ENCODE measurements at regions not wholly inside any gene's neighbourhood (a gene's known extent, or its start where the extent isn't known, plus 50 kb on each side); places are given as distances from the start of the nearest gene placed in this dataset.

- Histone ChIP-seq H3K9me3 (replicated peaks in 1 of 3) (no peaks in the 10 kb centered on the region), H3K36me3 (replicated peaks in 1 of 2) (no peaks in the 10 kb centered on the region), H3K27me3 (peaks cover 8% of the 10 kb centered on the region), H3K4me3 (no peak overlapping the region), H3K4me1 (replicated peaks in 1 of 2) (no peaks in the 10 kb centered on the region), H3K27ac (no peak overlapping the region)
- TF ChIP-seq CTCF (IDR thresholded peaks at IDR 0.05), result no peak
- no peak for TF ChIP-seq POLR2A (IDR thresholded peaks at IDR 0.05)
- no peak for DNase-seq
- WGBS, 4 donors, result 75 to 87% (median 79%) methylated on average over 2 of the region's 2 CpGs
- intact Hi-C loops (cut with DNase I), result no loop called here
These were observed 161.4 kb upstream of the KCNG1 start for GRCh38 chr20:51184289-51184688.

- no peaks in the 10 kb centered on the region for H3K4me1 ChIP-seq (replicated peaks in 1 of 2)
- no peak for DNase-seq
- no peaks in the 10 kb centered on the region for H3K9me3 ChIP-seq (replicated peaks in 1 of 3)
- intact Hi-C loops (cut with DNase I), result no loop called here
- no peak overlapping the region for H3K4me3 ChIP-seq
- no peak for TF ChIP-seq POLR2A (IDR thresholded peaks at IDR 0.05)
- no peak for TF ChIP-seq CTCF (IDR thresholded peaks at IDR 0.05)
- WGBS, 4 donors, result 87 to 94% (median 92%) methylated on average over 1 of the region's 1 CpG
- peaks cover 8% of the 10 kb centered on the region for H3K27me3 ChIP-seq
- H3K36me3 ChIP-seq (replicated peaks in 1 of 2), result no peaks in the 10 kb centered on the region
- H3K27ac ChIP-seq, result no peak overlapping the region
These were observed 160.5 kb upstream of the KCNG1 start for GRCh38 chr20:51183451-51183850.

- Histone ChIP-seq H3K27ac (no peak overlapping the region), H3K36me3 (replicated peaks in 1 of 2) (no peaks in the 10 kb centered on the region), H3K4me1 (replicated peaks in 1 of 2) (no peaks in the 10 kb centered on the region), H3K4me3 (no peak overlapping the region), H3K27me3 (peaks cover 3% of the 10 kb centered on the region), H3K9me3 (replicated peaks in 1 of 3) (no peaks in the 10 kb centered on the region)
- no peak for DNase-seq
- no peak for TF ChIP-seq POLR2A (IDR thresholded peaks at IDR 0.05)
- TF ChIP-seq CTCF (IDR thresholded peaks at IDR 0.05), result no peak
- intact Hi-C loops (cut with DNase I), result no loop called here
- 75 to 82% (median 79%) methylated on average over 6 of the region's 6 CpGs for WGBS, 4 donors
These were observed 159.7 kb upstream of the KCNG1 start for GRCh38 chr20:51182571-51182970.

- TF ChIP-seq CTCF (IDR thresholded peaks at IDR 0.05), result no peak
- TF ChIP-seq POLR2A (IDR thresholded peaks at IDR 0.05), result no peak
- Histone ChIP-seq H3K27me3 (no peaks in the 10 kb centered on the region), H3K4me3 (no peak overlapping the region), H3K36me3 (replicated peaks in 1 of 2) (no peaks in the 10 kb centered on the region), H3K4me1 (replicated peaks in 1 of 2) (no peaks in the 10 kb centered on the region), H3K27ac (no peak overlapping the region), H3K9me3 (replicated peaks in 1 of 3) (no peaks in the 10 kb centered on the region)
- WGBS, 4 donors, result 68 to 80% (median 77%) methylated on average over 3 of the region's 3 CpGs
- intact Hi-C loops (cut with DNase I), result no loop called here
- no peak for DNase-seq
These were observed 155.2 kb upstream of the KCNG1 start for GRCh38 chr20:51178153-51178552.

All from adrenal gland (tissue), 9 donors.